Gastroesophageal sphincter (tissue), 2 donors: ENCODE measurements at regions not wholly inside any gene's neighbourhood (a gene's known extent, or its start where the extent isn't known, plus 50 kb on each side); places are given as distances from the start of the nearest gene placed in this dataset.

Experiments used
- POLR2A ChIP-seq, 2 donors: fragments of 450-650 bp; IDR thresholded peaks; one replicate each; pipeline ENCODE4 v1.6.1; 2017; ENCODE audit warnings: antibody characterized with exemption in 2 of 2, mild to moderate bottlenecking in 2 of 2, moderate library complexity in 1 of 2
- POLR2AphosphoS5 ChIP-seq: sonication (generic); formaldehyde crosslinking; IDR thresholded peaks from one replicate; pipeline ENCODE4 v1.6.1; 2017; ENCODE audit warnings: antibody characterized with exemption

GRCh38 chr2:12244070-12244469 lies 472.7 kb upstream of the TRIB2 start:
- TF ChIP-seq POLR2AphosphoS5 (no peak), POLR2A (IDR thresholded peaks at IDR 0.05) (no peak)
